ENCODE measurements at regions not wholly inside any gene's neighbourhood (a gene's known extent, or its start where the extent isn't known, plus 50 kb on each side); places are given as distances from the start of the nearest gene placed in this dataset.

GRCh38 chrX:109049416-109049815, 313.1 kb upstream of the IRS4 start:
- H3K18ac ChIP-seq (ENCODE audit: extremely low read depth, low read length): no peak overlapping the region
- no peak overlapping the region for H2AFZ ChIP-seq (ENCODE audit: low read length)
- no peaks in the 10 kb centered on the region for H3K79me1 ChIP-seq (ENCODE audit: low read depth, low read length)
- H3K79me2 ChIP-seq (ENCODE audit: control insufficient read depth in 1 of 2, insufficient read depth in 2 of 2, low read length in 2 of 2): no peaks in the 10 kb centered on the region
- FAIRE-seq (no peak), DNase-seq (ENCODE audit: low read depth in 1 of 2, low spot score in 2 of 2) (no peak)
- no peak overlapping the region for H3K27ac ChIP-seq (ENCODE audit: low read depth, low read length)
- H4K20me1 ChIP-seq (replicated peaks in 1 of 2; ENCODE audit: control insufficient read depth in 1 of 2, insufficient read depth in 2 of 2, low read length in 2 of 2): no peaks in the 10 kb centered on the region
- H3K9ac ChIP-seq (replicated peaks in 1 of 4; ENCODE audit: extremely low read depth in 1 of 4, low read depth in 3 of 4, low read length in 3 of 4): no peak overlapping the region
- H3K14ac ChIP-seq (ENCODE audit: insufficient read length): no peak overlapping the region
- H3K9me3 ChIP-seq (ENCODE audit: insufficient read depth in 2 of 2, low read depth in 1 of 2, low read length in 1 of 2): no peaks in the 10 kb centered on the region
- no peaks in the 10 kb centered on the region for H3K36me3 ChIP-seq (ENCODE audit: control insufficient read depth in 2 of 4, insufficient read depth in 4 of 4, low read length in 3 of 4)
- no peaks in the 10 kb centered on the region for H3K23me2 ChIP-seq (ENCODE audit: low read depth, low read length)
- H3K23ac ChIP-seq (ENCODE audit: insufficient read length): no peak overlapping the region
- CTCF ChIA-PET (ENCODE audit: partially characterized antibody): interaction anchor here (0.7 to 2.3 kb wide), 10 partner anchors 10 to 585 kb away, joined by 3 to 20 read pairs (median 3); no protein-coding TSS in a partner anchor
- no peak overlapping the region for H4K91ac ChIP-seq (replicated peaks; ENCODE audit: insufficient read length, low read length)
- no peak overlapping the region for H3K56ac ChIP-seq (replicated peaks; ENCODE audit: insufficient read length, low read depth, low read length)
- no peak overlapping the region for H3K4me2 ChIP-seq (ENCODE audit: insufficient read depth in 1 of 2, low read depth in 2 of 2, low read length in 2 of 2)
- no peak overlapping the region for H2BK120ac ChIP-seq (replicated peaks; ENCODE audit: low read depth, low read length)
- H4K8ac ChIP-seq (ENCODE audit: extremely low read depth, insufficient read depth, low read length): no peak overlapping the region
- no peak overlapping the region for H3K4ac ChIP-seq (replicated peaks; ENCODE audit: insufficient read length, low read depth, low read length)
- POLR2A ChIA-PET (ENCODE audit: partially characterized antibody): no interaction called here
- no peak overlapping the region for H2BK12ac ChIP-seq (ENCODE audit: low read depth, low read length)
- H2AK5ac ChIP-seq (ENCODE audit: low read depth, low read length): no peak overlapping the region
- no peak overlapping the region for H4K5ac ChIP-seq (ENCODE audit: insufficient read length, low read depth, low read length)
- 57% methylated on average over 2 of the region's 2 CpGs; no CpG with 5 or more reads in 1 of the 2 experiments for WGBS, 2 experiments (ENCODE audit: extremely low coverage in 1 of 2, insufficient coverage in 1 of 2, insufficient read length in 1 of 2, insufficient replicate concordance in 2 of 2, low coverage in 1 of 2, low lambda C conversion rate in 2 of 2, missing lambda C conversion rate in 1 of 2)
- no peak overlapping the region for H2BK5ac ChIP-seq (ENCODE audit: low read depth, low read length)
- H3K4me1 ChIP-seq (replicated peaks in 1 of 4; ENCODE audit: control insufficient read depth in 3 of 4, insufficient read depth in 4 of 4, low read length in 3 of 4): no peaks in the 10 kb centered on the region
- no peak overlapping the region for H3K4me3 ChIP-seq (ENCODE audit: extremely low read depth in 1 of 4, insufficient read depth in 2 of 4, low read depth in 3 of 4, low read length in 4 of 4)
- H2BK15ac ChIP-seq (ENCODE audit: low read length): no peak overlapping the region
- H2BK20ac ChIP-seq (ENCODE audit: low read length): no peak overlapping the region
- H3K27me3 ChIP-seq (replicated peaks in 1 of 4; ENCODE audit: control insufficient read depth in 3 of 4, extremely low read depth in 1 of 4, insufficient read depth in 3 of 4, low read length in 3 of 4): no peaks in the 10 kb centered on the region
- TF ChIP-seq RAD21 (IDR thresholded peaks at IDR 0.05 in 1 of 2, conservative IDR thresholded peaks at IDR 0.05 in 1 of 2; ENCODE audit: low read depth in 2 of 2, low read length in 2 of 2): peak; percentile 28 to 42
- TF ChIP-seq SP1 (IDR thresholded peaks at IDR 0.05; ENCODE audit: low read depth, low read length): no peak
